NCI-H460 (cell line): ENCODE measurements at regions not wholly inside any gene's neighbourhood (a gene's known extent, or its start where the extent isn't known, plus 50 kb on each side); places are given as distances from the start of the nearest gene placed in this dataset.
A peak's percentile ranks its signal among the peaks of the same experiment; 100 is the strongest.

ENCODE experiments used
- DNase-seq: peaks from one replicate; pipeline ENCODE4 v3.0.0-alpha.2; 2016; ENCODE audit warnings: low read depth; ENCODE audit errors: extremely low read depth

GRCh38 chr16:35252356-35252936, 1793.0 kb downstream of the TP53TG3F start:
- DNase-seq, result no peak

- no peak for DNase-seq
Measured at GRCh38 chr16:35255186-35255803, 1795.9 kb downstream of the TP53TG3F start.

- DNase-seq, result no peak
Measured at GRCh38 chr16:35255816-35256215, 1796.4 kb downstream of the TP53TG3F start.

GRCh38 chr16:35258381-35258780, 1799.0 kb downstream of the TP53TG3F start:
- no peak for DNase-seq

- DNase-seq, result no peak
Measured at GRCh38 chr16:35295856-35296255, 1836.4 kb downstream of the TP53TG3F start.

GRCh38 chr16:35296962-35297653, 1837.7 kb downstream of the TP53TG3F start:
- no peak for DNase-seq

- no peak for DNase-seq
Measured at GRCh38 chr16:35298460-35299243, 1839.2 kb downstream of the TP53TG3F start.

GRCh38 chr16:35302859-35303258, 1843.4 kb downstream of the TP53TG3F start:
- no peak for DNase-seq

GRCh38 chr16:35305476-35305875, 1846.1 kb downstream of the TP53TG3F start:
- DNase-seq, result no peak

- DNase-seq, result no peak
Measured at GRCh38 chr16:35306915-35307314, 1847.5 kb downstream of the TP53TG3F start.

- no peak for DNase-seq
Measured at GRCh38 chr16:35308674-35309073, 1849.3 kb downstream of the TP53TG3F start.

- DNase-seq, result no peak
Measured at GRCh38 chr16:35310999-35311398, 1851.6 kb downstream of the TP53TG3F start.

GRCh38 chr16:35311475-35311874, 1852.1 kb downstream of the TP53TG3F start:
- DNase-seq, result no peak

GRCh38 chr16:35314298-35314697, 1854.9 kb downstream of the TP53TG3F start:
- DNase-seq, result no peak

GRCh38 chr16:35319536-35320192, 1860.3 kb downstream of the TP53TG3F start:
- no peak for DNase-seq

GRCh38 chr16:35325936-35326335, 1866.5 kb downstream of the TP53TG3F start:
- no peak for DNase-seq

GRCh38 chr16:35339337-35339736, 1879.9 kb downstream of the TP53TG3F start:
- peak; percentile 1 for DNase-seq

- no peak for DNase-seq
Measured at GRCh38 chr16:35342012-35342411, 1882.6 kb downstream of the TP53TG3F start.

- DNase-seq, result no peak
Measured at GRCh38 chr16:35344012-35344762, 1884.8 kb downstream of the TP53TG3F start.

GRCh38 chr16:35352431-35352830, 1893.0 kb downstream of the TP53TG3F start:
- DNase-seq, result no peak
